ENCODE measurements at regions not wholly inside any gene's neighbourhood (a gene's known extent, or its start where the extent isn't known, plus 50 kb on each side); places are given as distances from the start of the nearest gene placed in this dataset.

GRCh38 chr18:42568773-42569172 is 546.7 kb downstream of the RIT2 start:
- no peaks in the 10 kb centered on the region for H3K36me3 ChIP-seq (ENCODE audit: control insufficient read depth in 2 of 2, extremely low read depth in 1 of 2, insufficient read depth in 2 of 2, low read length in 2 of 2)
- no peak overlapping the region for H3K9ac ChIP-seq (replicated peaks; ENCODE audit: extremely low read depth, insufficient read depth, low read length)
- no peaks in the 10 kb centered on the region for H3K27me3 ChIP-seq (ENCODE audit: control insufficient read depth in 2 of 2, insufficient read depth in 2 of 2, low read length in 2 of 2)
- H3K79me2 ChIP-seq (ENCODE audit: control insufficient read depth, insufficient read depth, low read length): no peaks in the 10 kb centered on the region
- no peaks in the 10 kb centered on the region for H3K9me3 ChIP-seq (replicated peaks; ENCODE audit: control insufficient read depth, insufficient read depth, low read length)
- no TSS peak for BruUV-seq (replicated peaks)
- POLR2A ChIA-PET: no interaction called here
- no peaks in the 10 kb centered on the region for H4K20me1 ChIP-seq (replicated peaks; ENCODE audit: control insufficient read depth, extremely low read depth, insufficient read depth, low read length)
- FAIRE-seq (no peak), DNase-seq (ENCODE audit: low read depth, low spot score) (no peak)
- no peak overlapping the region for H2AFZ ChIP-seq (ENCODE audit: low read depth, low read length)
- no peak overlapping the region for H3K4me3 ChIP-seq (replicated peaks in 1 of 3; ENCODE audit: insufficient read depth in 1 of 3, low read depth in 1 of 3, low read length in 3 of 3)
- no peaks in the 10 kb centered on the region for H3K4me1 ChIP-seq (ENCODE audit: control insufficient read depth, extremely low read depth, insufficient read depth, low read length)
- CTCF ChIA-PET: no interaction called here
- TF ChIP-seq, protein P1, sequence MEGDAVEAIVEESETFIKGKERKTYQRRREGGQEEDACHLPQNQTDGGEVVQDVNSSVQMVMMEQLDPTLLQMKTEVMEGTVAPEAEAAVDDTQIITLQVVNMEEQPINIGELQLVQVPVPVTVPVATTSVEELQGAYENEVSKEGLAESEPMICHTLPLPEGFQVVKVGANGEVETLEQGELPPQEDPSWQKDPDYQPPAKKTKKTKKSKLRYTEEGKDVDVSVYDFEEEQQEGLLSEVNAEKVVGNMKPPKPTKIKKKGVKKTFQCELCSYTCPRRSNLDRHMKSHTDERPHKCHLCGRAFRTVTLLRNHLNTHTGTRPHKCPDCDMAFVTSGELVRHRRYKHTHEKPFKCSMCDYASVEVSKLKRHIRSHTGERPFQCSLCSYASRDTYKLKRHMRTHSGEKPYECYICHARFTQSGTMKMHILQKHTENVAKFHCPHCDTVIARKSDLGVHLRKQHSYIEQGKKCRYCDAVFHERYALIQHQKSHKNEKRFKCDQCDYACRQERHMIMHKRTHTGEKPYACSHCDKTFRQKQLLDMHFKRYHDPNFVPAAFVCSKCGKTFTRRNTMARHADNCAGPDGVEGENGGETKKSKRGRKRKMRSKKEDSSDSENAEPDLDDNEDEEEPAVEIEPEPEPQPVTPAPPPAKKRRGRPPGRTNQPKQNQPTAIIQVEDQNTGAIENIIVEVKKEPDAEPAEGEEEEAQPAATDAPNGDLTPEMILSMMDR (IDR thresholded peaks at IDR 0.05; ENCODE audit: extremely low read depth in 1 of 2, insufficient read depth in 1 of 2, low read depth in 1 of 2, low read length in 2 of 2): no peak
- no peak for TF ChIP-seq GATA2 (IDR thresholded peaks at IDR 0.05; ENCODE audit: insufficient read depth, insufficient read length, low read depth, low read length)
- no peak for TF ChIP-seq EZH2 (IDR thresholded peaks at IDR 0.05; ENCODE audit: borderline replicate concordance, low read depth, low read length, severe bottlenecking)
- no peak for TF ChIP-seq MYC (IDR thresholded peaks at IDR 0.05; ENCODE audit: low read depth, low read length)
- no peak for TF ChIP-seq POLR2A (IDR thresholded peaks at IDR 0.05; ENCODE audit: low read depth, low read length)
- TF ChIP-seq, protein P2, sequence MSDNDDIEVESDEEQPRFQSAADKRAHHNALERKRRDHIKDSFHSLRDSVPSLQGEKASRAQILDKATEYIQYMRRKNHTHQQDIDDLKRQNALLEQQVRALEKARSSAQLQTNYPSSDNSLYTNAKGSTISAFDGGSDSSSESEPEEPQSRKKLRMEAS (IDR thresholded peaks at IDR 0.05; ENCODE audit: insufficient read depth, insufficient read length): no peak
- TF ChIP-seq POLR2AphosphoS5 (IDR thresholded peaks at IDR 0.05; ENCODE audit: insufficient read depth, low read depth, low read length): no peak
- TF ChIP-seq JUN (IDR thresholded peaks at IDR 0.05; ENCODE audit: borderline replicate concordance, insufficient read depth, insufficient read length, low read depth): no peak
- no peak for TF ChIP-seq FOS (IDR thresholded peaks at IDR 0.05; ENCODE audit: borderline replicate concordance, insufficient read depth, low read length)
- no peaks in the 10 kb centered on the region for H3K9me1 ChIP-seq (replicated peaks; ENCODE audit: control insufficient read depth, extremely low read depth, insufficient read depth, low read length)
- H3K27ac ChIP-seq (ENCODE audit: insufficient read depth, low read depth, low read length): no peak overlapping the region
- dilution Hi-C loops (cut with MboI; ENCODE audit: extremely low pct_ligation_motif_present, low sequenced_read_pairs) (no loop called here), intact Hi-C loops (cut with micrococcal nuclease) (no loop called here)
- no peak overlapping the region for H3K4me2 ChIP-seq (ENCODE audit: insufficient read depth, low read length)

Data from endothelial cell of umbilical vein (primary cell).